ENCODE measurements at regions not wholly inside any gene's neighbourhood (a gene's known extent, or its start where the extent isn't known, plus 50 kb on each side); places are given as distances from the start of the nearest gene placed in this dataset.

GRCh38 chr6:19668710-19669109 is 168.5 kb upstream of the ID4 start:
- Histone ChIP-seq H3K79me2 (ENCODE audit: control insufficient read depth, insufficient read depth, low read length) (no peaks in the 10 kb centered on the region), H3K9me3 (replicated peaks; ENCODE audit: control insufficient read depth, insufficient read depth, low read depth, low read length) (no peaks in the 10 kb centered on the region), H3K27ac (ENCODE audit: extremely low read depth, low read depth, low read length) (no peak overlapping the region), H2AFZ (ENCODE audit: low read depth, low read length) (no peak overlapping the region), H3K4me3 (no peak overlapping the region), H3K9ac (ENCODE audit: insufficient read depth in 1 of 2, low read depth in 2 of 2, low read length in 2 of 2) (no peak overlapping the region), H3K36me3 (ENCODE audit: control insufficient read depth, insufficient read depth, low read length) (no peaks in the 10 kb centered on the region), H4K20me1 (replicated peaks; ENCODE audit: control insufficient read depth, insufficient read depth, low read length) (no peaks in the 10 kb centered on the region), H3K4me1 (replicated peaks in 1 of 2; ENCODE audit: control insufficient read depth in 2 of 2, insufficient read depth in 2 of 2, low read length in 2 of 2) (no peaks in the 10 kb centered on the region), H3K4me2 (ENCODE audit: insufficient read depth, low read length) (no peak overlapping the region), H3K27me3 (ENCODE audit: control insufficient read depth in 2 of 2, insufficient read depth in 2 of 2, low read length in 2 of 2) (no peaks in the 10 kb centered on the region), H3K9me1 (ENCODE audit: control insufficient read depth, insufficient read depth, low read length) (no peaks in the 10 kb centered on the region)
- no peak for TF ChIP-seq HINFP (tag; conservative IDR thresholded peaks at IDR 0.05; ENCODE audit: low read depth)
- ATAC-seq (no peak), DNase-seq (ENCODE audit: extremely low read depth in 1 of 4, low spot score in 3 of 4) (no peak), FAIRE-seq (no peak)
- POLR2A ChIA-PET = no interaction called here
- CTCF ChIA-PET (ENCODE audit: low intra/inter-chr PET ratio) = no interaction called here
- in situ Hi-C loops (cut with MboI) = no loop called here
- BruUV-seq (replicated peaks) = no TSS peak
- intact Hi-C loops (cut with micrococcal nuclease) = no loop called here

- no TSS peak for BruUV-seq (replicated peaks)
- H3K4me3 ChIP-seq = no peak overlapping the region
- no peaks in the 10 kb centered on the region for H3K9me3 ChIP-seq (replicated peaks; ENCODE audit: control insufficient read depth, insufficient read depth, low read depth, low read length)
- POLR2A ChIA-PET = no interaction called here
- H2AFZ ChIP-seq (ENCODE audit: low read depth, low read length) = no peak overlapping the region
- no peak overlapping the region for H3K9ac ChIP-seq (ENCODE audit: insufficient read depth in 1 of 2, low read depth in 2 of 2, low read length in 2 of 2)
- no peaks in the 10 kb centered on the region for H4K20me1 ChIP-seq (replicated peaks; ENCODE audit: control insufficient read depth, insufficient read depth, low read length)
- FAIRE-seq (no peak), DNase-seq (ENCODE audit: extremely low read depth in 1 of 4, low spot score in 3 of 4) (no peak), ATAC-seq (no peak)
- H3K4me2 ChIP-seq (ENCODE audit: insufficient read depth, low read length) = no peak overlapping the region
- no peaks in the 10 kb centered on the region for H3K4me1 ChIP-seq (replicated peaks in 1 of 2; ENCODE audit: control insufficient read depth in 2 of 2, insufficient read depth in 2 of 2, low read length in 2 of 2)
- no peak for TF ChIP-seq ZNF311 (CRISPR knock-in tag; IDR thresholded peaks at IDR 0.05)
- no peak for TF ChIP-seq ZNF77 (CRISPR knock-in tag; IDR thresholded peaks at IDR 0.05)
- no peak for TF ChIP-seq ZNF518B (CRISPR knock-in tag; IDR thresholded peaks at IDR 0.05)
- TF ChIP-seq PPARD (CRISPR knock-in tag; IDR thresholded peaks at IDR 0.05) = no peak
- no peak for TF ChIP-seq ZNF583 (CRISPR knock-in tag; IDR thresholded peaks at IDR 0.05)
- no peak for TF ChIP-seq SMARCC2 (IDR thresholded peaks at IDR 0.05; ENCODE audit: low read depth)
- H3K79me2 ChIP-seq (ENCODE audit: control insufficient read depth, insufficient read depth, low read length) = no peaks in the 10 kb centered on the region
- no peaks in the 10 kb centered on the region for H3K9me1 ChIP-seq (ENCODE audit: control insufficient read depth, insufficient read depth, low read length)
- intact Hi-C loops (cut with micrococcal nuclease) = no loop called here
- H3K27ac ChIP-seq (ENCODE audit: extremely low read depth, low read depth, low read length) = no peak overlapping the region
- H3K27me3 ChIP-seq (ENCODE audit: control insufficient read depth in 2 of 2, insufficient read depth in 2 of 2, low read length in 2 of 2) = no peaks in the 10 kb centered on the region
- CTCF ChIA-PET (ENCODE audit: low intra/inter-chr PET ratio) = no interaction called here
- in situ Hi-C loops (cut with MboI) = no loop called here
- no peaks in the 10 kb centered on the region for H3K36me3 ChIP-seq (ENCODE audit: control insufficient read depth, insufficient read depth, low read length)
Observed at GRCh38 chr6:19669206-19669605, 168.0 kb upstream of the ID4 start.
